PC-3 (cell line): ENCODE measurements at regions not wholly inside any gene's neighbourhood (a gene's known extent, or its start where the extent isn't known, plus 50 kb on each side); places are given as distances from the start of the nearest gene placed in this dataset.

ENCODE experiments used
- EZH2phosphoT487 ChIP-seq: fragments of 300-600 bp; sonication (generic); IDR thresholded peaks from 2 replicates; pipeline ENCODE4 v1.6.1; 2018; ENCODE audit warnings: mild to moderate bottlenecking, antibody characterized with exemption, low read length, borderline replicate concordance
- TF ChIP-seq, protein P1 (sequence below): fragments of 300-600 bp; sonication (generic); conservative IDR thresholded peaks from 2 replicates; pipeline ENCODE4 v1.5.1; 2017; ENCODE audit warnings: antibody characterized with exemption, low read depth, mild to moderate bottlenecking, low read length

DNA sequence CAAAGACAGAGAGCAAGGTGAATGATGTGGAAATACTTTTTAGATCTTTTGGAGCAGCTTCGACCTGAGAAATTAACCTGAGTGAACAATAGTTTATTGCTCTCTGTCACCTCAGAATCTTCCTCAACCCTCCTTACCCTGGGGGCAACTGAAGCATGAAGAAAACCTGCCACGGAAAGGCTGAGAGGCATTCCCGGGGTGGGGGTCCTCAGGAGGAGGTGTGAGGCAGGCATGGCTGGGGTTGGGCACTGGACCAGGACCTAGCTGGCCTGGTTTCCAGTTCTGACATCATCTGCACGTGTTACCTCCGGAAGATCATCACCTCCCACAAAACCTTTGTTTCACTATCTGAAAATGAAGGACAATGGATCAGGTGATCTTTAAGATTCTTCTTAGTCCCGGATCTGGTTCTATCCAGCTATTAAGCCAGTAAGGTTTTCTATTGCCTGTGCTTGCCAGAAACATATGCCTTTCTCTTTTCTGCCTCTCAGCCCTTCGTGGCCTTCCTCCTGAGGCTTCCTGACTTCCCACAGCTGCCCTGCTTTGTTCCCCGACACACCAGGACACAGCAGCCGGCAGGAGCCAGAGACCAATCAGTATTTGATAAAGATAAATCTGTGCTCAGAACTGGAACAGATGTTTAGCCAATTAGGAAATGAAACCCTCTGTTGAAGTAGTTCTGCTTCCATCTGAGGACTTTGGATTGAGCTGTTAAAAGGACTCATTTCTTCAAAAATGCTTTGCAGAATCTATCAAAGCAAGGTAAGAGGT is 232.5 kb downstream of the TDRD15 start:
- TF ChIP-seq, protein P1, sequence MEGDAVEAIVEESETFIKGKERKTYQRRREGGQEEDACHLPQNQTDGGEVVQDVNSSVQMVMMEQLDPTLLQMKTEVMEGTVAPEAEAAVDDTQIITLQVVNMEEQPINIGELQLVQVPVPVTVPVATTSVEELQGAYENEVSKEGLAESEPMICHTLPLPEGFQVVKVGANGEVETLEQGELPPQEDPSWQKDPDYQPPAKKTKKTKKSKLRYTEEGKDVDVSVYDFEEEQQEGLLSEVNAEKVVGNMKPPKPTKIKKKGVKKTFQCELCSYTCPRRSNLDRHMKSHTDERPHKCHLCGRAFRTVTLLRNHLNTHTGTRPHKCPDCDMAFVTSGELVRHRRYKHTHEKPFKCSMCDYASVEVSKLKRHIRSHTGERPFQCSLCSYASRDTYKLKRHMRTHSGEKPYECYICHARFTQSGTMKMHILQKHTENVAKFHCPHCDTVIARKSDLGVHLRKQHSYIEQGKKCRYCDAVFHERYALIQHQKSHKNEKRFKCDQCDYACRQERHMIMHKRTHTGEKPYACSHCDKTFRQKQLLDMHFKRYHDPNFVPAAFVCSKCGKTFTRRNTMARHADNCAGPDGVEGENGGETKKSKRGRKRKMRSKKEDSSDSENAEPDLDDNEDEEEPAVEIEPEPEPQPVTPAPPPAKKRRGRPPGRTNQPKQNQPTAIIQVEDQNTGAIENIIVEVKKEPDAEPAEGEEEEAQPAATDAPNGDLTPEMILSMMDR, result no peak
- TF ChIP-seq EZH2phosphoT487, result no peak
